ENCODE measurements at regions not wholly inside any gene's neighbourhood (a gene's known extent, or its start where the extent isn't known, plus 50 kb on each side); places are given as distances from the start of the nearest gene placed in this dataset.

DNA sequence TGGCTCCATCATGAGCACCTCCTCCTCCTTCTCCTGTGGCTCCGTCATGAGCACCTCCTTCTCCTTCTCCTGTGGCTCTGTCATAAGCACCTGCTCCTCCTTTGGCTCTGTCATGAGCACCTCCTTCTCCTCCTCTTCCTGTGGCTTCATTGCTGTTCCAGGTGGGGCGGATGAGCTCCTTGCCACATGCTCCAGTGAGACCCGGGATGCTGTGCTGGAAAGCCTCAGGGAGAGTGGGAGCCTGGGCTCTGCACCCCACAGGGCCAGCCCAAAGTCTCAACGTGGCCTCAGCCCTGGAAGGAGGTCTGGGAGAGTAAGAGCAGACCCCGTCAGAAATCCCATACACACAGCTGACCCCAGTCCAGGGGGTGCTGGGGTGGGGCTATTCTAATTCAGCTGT is 380.7 kb downstream of the TCERG1L start:
- intact Hi-C loops (cut with DNase I, micrococcal nuclease): no loop called here
- Histone ChIP-seq H3K4me1 (ENCODE audit: low read depth) (no peaks in the 10 kb centered on the region), H3K9me3 (peaks cover 9% of the 10 kb centered on the region), H3K36me3 (ENCODE audit: low read depth) (no peaks in the 10 kb centered on the region), H3K4me3 (no peak overlapping the region)
- TF ChIP-seq, protein P1, sequence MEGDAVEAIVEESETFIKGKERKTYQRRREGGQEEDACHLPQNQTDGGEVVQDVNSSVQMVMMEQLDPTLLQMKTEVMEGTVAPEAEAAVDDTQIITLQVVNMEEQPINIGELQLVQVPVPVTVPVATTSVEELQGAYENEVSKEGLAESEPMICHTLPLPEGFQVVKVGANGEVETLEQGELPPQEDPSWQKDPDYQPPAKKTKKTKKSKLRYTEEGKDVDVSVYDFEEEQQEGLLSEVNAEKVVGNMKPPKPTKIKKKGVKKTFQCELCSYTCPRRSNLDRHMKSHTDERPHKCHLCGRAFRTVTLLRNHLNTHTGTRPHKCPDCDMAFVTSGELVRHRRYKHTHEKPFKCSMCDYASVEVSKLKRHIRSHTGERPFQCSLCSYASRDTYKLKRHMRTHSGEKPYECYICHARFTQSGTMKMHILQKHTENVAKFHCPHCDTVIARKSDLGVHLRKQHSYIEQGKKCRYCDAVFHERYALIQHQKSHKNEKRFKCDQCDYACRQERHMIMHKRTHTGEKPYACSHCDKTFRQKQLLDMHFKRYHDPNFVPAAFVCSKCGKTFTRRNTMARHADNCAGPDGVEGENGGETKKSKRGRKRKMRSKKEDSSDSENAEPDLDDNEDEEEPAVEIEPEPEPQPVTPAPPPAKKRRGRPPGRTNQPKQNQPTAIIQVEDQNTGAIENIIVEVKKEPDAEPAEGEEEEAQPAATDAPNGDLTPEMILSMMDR (IDR thresholded peaks at IDR 0.05): no peak
- ATAC-seq (no peak), DNase-seq (no peak)

DNA sequence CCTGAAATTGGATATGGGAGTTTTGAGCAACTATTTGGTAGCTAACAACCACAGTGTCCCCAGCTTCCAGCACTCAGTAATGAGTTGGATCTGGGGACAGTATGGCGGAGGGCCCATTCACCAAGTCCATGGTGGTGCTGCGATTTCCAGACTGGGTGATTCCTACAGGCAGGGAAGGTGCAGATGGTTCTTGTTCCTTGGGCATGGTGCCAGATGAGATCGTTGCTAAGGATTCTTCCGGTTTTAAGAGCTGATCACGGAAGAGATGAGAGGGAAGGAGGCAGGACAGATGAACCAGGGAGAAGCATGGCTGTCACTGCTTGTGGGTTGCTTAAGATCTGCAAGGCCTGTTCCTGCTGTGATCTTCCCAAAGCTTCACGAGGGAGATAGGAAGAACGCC is 380.3 kb downstream of the TCERG1L start:
- intact Hi-C loops (cut with DNase I, micrococcal nuclease): no loop called here
- ATAC-seq: no peak
- H3K9me3 ChIP-seq: peaks cover 5% of the 10 kb centered on the region

DNA sequence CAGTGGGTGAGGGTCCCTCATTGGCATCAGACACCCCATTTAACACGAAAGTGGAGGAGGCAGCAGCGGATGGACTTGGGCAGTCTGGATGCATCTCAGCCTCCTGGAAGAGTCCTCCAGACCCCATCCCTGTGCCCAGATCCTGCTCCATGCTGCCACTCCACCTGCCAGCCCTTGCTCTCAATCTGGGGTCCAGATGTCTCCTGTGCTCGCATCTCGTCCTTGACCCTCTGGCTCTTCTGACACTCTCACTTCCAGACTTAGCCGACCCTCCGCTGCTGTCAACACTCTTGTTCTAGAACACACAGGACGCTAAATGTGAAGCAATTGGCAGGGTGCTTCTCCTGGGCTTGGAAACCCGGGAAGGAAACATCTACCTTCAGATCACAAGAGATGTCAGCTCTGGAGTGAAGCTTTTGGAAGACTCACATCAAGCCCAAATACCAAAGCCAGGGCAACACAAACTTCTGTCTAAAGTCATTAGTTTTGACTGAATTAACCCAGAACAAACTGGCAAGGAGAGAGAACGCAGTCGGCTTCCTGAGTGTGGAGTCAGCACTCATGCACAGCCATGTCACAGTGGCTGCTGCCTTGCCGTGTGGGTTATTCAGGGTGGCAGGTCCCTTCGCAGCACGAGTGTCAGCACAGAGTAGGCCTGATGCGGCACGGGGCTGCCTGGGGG is 379.1 kb downstream of the TCERG1L start:
- DNase-seq: no peak
- H3K36me3 ChIP-seq (ENCODE audit: low read depth): no peaks in the 10 kb centered on the region
- H3K4me1 ChIP-seq (ENCODE audit: low read depth): no peaks in the 10 kb centered on the region
- TF ChIP-seq, protein P1 (IDR thresholded peaks at IDR 0.05): no peak
- intact Hi-C loops (cut with DNase I, micrococcal nuclease): no loop called here
- H3K4me3 ChIP-seq: no peak overlapping the region
- no peak for ATAC-seq
- H3K9me3 ChIP-seq: no peaks in the 10 kb centered on the region

More for the DNA sequence above, 380.3 kb downstream of the TCERG1L start:
- Histone ChIP-seq H3K4me1 (ENCODE audit: low read depth) (no peaks in the 10 kb centered on the region), H3K36me3 (ENCODE audit: low read depth) (no peaks in the 10 kb centered on the region), H3K4me3 (no peak overlapping the region)
- no peak for DNase-seq
- TF ChIP-seq, protein P1 (IDR thresholded peaks at IDR 0.05): no peak

DNA sequence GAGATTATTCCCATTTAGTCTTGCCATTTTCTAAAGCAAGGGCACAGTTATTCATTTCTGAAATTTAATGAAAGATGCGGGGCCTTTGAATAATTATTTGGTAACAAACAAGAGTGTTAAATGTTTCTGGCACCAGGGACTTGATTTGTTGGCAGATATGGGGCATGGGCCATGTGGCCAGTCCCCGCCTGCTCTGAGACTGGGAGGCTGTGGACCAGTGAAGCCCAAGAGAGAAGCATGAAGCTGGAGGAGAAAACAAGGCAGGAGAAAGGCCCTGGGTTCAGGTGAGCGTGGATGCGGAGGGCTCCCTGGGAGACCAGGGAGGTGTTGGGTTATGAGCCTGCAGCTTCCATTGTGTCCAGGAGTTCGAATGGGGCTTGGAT is 378.5 kb downstream of the TCERG1L start:
- H3K36me3 ChIP-seq (ENCODE audit: low read depth): no peaks in the 10 kb centered on the region
- H3K4me3 ChIP-seq: no peak overlapping the region
- no peak for DNase-seq
- intact Hi-C loops (cut with DNase I, micrococcal nuclease): no loop called here
- no peaks in the 10 kb centered on the region for H3K9me3 ChIP-seq
- H3K4me1 ChIP-seq (ENCODE audit: low read depth): no peaks in the 10 kb centered on the region
- ATAC-seq: no peak
- TF ChIP-seq, protein P1 (IDR thresholded peaks at IDR 0.05): no peak

DNA sequence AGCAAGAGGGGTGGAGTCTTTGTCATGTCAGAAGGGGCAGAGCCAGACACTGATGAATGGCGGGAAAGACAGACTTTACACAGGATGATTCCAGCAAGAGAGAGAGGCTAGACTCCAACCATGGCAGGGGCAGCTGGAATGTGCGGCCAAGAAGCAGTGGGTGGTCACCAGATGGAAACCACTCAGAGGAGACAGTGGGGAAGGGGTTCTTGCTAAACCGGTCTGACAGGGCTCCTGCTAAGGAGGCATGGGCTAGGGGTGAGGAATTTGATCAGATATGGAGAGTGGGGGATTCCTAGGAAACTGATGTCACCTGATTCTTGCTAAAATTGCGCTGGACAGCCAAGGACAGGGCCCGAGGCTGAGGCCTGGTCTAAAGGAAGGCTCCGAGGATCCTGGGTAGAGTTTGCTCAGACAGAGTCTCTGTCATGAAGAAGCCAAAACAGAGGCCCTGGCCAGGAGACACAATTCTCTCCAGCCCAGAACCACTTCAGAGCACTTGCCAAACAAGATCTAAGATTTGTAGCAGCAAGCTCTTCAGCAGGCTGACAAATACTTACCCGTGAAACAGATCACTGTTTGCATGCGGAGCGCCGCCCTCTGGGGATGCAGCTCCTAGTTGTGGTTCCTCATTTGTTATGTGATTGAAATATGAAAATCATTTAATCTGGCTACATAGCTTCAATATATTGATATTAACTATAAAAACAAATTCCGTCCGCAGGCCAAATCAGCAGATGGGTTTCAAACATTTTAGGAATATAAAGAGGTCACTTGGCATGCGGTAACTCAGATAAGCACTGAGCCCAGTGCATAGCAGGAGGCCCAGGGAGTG is 377.0 kb downstream of the TCERG1L start:
- no peak for ATAC-seq
- TF ChIP-seq, protein P1 (IDR thresholded peaks at IDR 0.05): no peak

More for the DNA sequence above, 377.0 kb downstream of the TCERG1L start:
- no peak overlapping the region for H3K4me3 ChIP-seq
- no peaks in the 10 kb centered on the region for H3K9me3 ChIP-seq
- H3K4me1 ChIP-seq (ENCODE audit: low read depth): no peaks in the 10 kb centered on the region
- no peak for DNase-seq
- no peaks in the 10 kb centered on the region for H3K36me3 ChIP-seq (ENCODE audit: low read depth)
- intact Hi-C loops (cut with DNase I, micrococcal nuclease): no loop called here
